ENCODE measurements at regions not wholly inside any gene's neighbourhood (a gene's known extent, or its start where the extent isn't known, plus 50 kb on each side); places are given as distances from the start of the nearest gene placed in this dataset.

DNA sequence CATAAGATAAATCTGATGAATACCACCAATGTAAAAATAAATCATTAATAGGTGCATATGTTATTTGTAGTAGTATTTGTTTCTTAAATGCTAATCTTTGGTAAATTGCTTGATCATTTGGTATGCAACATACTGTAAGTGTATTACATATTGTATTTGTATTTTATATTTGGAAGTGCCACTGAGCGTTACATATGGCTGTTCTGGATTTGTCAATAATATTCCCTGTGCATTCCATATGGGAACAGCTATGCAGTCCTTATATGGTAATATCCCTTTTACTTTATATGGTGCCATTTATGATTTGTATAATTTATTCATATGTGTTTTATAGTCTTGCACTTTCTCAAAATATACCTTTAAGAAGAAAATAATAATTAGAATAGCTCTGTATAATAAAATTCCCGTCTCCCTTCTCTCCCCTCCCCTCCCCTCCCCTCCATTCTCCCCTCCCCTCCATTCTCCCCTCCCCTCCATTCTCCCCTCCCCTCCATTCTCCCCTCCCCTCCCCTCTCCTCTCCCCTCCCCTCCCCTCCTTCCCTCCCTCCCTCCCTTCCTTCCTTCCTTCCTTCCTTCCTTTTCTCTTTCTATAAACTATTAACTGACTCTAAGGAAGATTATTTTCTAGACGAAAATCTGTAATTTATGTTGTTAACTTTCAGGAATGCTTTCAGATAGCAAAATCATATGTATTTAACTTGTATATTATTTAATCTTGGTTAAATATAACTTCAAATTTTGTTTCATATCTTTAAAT lies 241.4 kb downstream of the CSNK1G3 start:
- H3K4me3 ChIP-seq: no peak overlapping the region
- no peaks in the 10 kb centered on the region for H3K36me3 ChIP-seq
- no peaks in the 10 kb centered on the region for H3K27me3 ChIP-seq (replicated peaks in 1 of 7)
- intact Hi-C loops (cut with DNase I; ENCODE audit: low total_unique reads): no loop called here
- 65 to 83% (median 68%) methylated on average over 3 of the region's 3 CpGs for WGBS, 5 donors
- no peaks in the 10 kb centered on the region for H3K9me3 ChIP-seq
- H3K4me1 ChIP-seq: peaks cover 0 to 7% (median 0%) of the 10 kb centered on the region in 6 donors
- TF ChIP-seq POLR2AphosphoS5 (IDR thresholded peaks at IDR 0.05) (no peak), POLR2A (IDR thresholded peaks at IDR 0.05) (no peak)
- TF ChIP-seq, protein P1, sequence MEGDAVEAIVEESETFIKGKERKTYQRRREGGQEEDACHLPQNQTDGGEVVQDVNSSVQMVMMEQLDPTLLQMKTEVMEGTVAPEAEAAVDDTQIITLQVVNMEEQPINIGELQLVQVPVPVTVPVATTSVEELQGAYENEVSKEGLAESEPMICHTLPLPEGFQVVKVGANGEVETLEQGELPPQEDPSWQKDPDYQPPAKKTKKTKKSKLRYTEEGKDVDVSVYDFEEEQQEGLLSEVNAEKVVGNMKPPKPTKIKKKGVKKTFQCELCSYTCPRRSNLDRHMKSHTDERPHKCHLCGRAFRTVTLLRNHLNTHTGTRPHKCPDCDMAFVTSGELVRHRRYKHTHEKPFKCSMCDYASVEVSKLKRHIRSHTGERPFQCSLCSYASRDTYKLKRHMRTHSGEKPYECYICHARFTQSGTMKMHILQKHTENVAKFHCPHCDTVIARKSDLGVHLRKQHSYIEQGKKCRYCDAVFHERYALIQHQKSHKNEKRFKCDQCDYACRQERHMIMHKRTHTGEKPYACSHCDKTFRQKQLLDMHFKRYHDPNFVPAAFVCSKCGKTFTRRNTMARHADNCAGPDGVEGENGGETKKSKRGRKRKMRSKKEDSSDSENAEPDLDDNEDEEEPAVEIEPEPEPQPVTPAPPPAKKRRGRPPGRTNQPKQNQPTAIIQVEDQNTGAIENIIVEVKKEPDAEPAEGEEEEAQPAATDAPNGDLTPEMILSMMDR (IDR thresholded peaks at IDR 0.05 in 8 of 11, conservative IDR thresholded peaks at IDR 0.05 in 3 of 11): no peak
- H3K27ac ChIP-seq: no peak overlapping the region
- DNase-seq: no peak

DNA sequence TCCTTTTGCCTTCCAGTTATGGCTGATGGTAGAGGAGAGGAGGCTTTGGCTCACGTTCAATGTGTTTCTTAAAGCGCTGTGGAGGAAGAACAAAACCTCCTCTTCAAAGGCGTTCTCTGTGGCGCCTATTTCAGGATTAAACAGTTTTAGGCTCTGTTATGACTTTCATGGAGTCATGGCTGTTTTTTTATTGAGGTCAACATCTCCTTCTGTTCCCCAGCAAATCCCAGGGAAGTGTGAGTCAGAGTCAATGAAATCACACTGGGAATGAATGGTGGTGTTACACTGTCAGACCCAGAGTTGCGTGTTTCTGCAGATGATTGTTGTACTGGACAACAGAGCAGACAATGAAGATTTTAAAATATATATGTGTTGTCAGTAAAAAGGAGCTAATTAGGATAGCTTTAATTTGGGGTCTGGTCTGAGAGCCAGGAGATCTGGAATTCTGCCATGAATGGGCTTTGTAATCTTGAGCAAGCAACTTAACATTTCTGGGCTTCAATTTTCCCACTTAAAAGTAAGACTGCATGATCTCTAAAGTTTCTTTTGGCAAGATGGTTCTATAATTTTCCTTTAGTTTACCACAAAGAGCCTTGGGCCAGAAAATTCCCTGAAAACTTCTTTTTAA lies 240.7 kb downstream of the CSNK1G3 start:
- no peaks in the 10 kb centered on the region for H3K27me3 ChIP-seq (replicated peaks in 1 of 7)
- H3K4me1 ChIP-seq: peaks cover 0 to 7% (median 0%) of the 10 kb centered on the region in 6 donors
- intact Hi-C loops (cut with DNase I; ENCODE audit: low total_unique reads): no loop called here
- H3K9me3 ChIP-seq: no peaks in the 10 kb centered on the region
- H3K4me3 ChIP-seq: no peak overlapping the region
- no peaks in the 10 kb centered on the region for H3K36me3 ChIP-seq
- H3K27ac ChIP-seq: no peak overlapping the region
- WGBS, 5 donors: 82 to 88% (median 85%) methylated on average over 5 of the region's 5 CpGs
- no peak for DNase-seq
- TF ChIP-seq, protein P1 (IDR thresholded peaks at IDR 0.05 in 8 of 11, conservative IDR thresholded peaks at IDR 0.05 in 3 of 11): no peak
- TF ChIP-seq POLR2A (IDR thresholded peaks at IDR 0.05) (no peak), POLR2AphosphoS5 (IDR thresholded peaks at IDR 0.05) (no peak)

DNA sequence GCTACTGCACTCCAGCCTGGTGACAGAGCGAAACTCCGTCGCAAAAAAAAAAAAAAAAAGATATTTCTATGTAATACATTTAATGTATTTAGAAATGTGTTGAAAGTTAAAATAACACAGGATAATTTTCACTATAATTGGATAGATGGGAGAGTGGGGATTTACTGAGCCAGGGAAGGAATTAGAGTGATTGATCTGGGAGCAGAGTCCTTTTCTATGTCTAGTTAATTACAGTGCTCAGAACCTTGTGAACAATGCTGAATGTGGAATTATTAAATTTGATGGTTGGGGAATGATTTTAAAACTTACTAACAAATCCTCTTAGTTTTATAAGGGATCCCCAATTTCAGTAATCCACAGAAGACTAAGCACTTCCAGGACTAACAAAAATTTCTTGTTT lies 239.7 kb downstream of the CSNK1G3 start:
- TF ChIP-seq POLR2A (IDR thresholded peaks at IDR 0.05): no peak
- TF ChIP-seq, protein P1 (IDR thresholded peaks at IDR 0.05 in 8 of 11, conservative IDR thresholded peaks at IDR 0.05 in 3 of 11): no peak
- TF ChIP-seq POLR2AphosphoS5 (IDR thresholded peaks at IDR 0.05): no peak
- H3K4me3 ChIP-seq: no peak overlapping the region
- H3K36me3 ChIP-seq: no peaks in the 10 kb centered on the region
- H3K9me3 ChIP-seq: no peaks in the 10 kb centered on the region
- intact Hi-C loops (cut with DNase I; ENCODE audit: low total_unique reads): no loop called here
- no peak overlapping the region for H3K27ac ChIP-seq
- no peak for DNase-seq
- 92 to 100% (median 94%) methylated on average over 3 of the region's 3 CpGs for WGBS, 5 donors
- H3K4me1 ChIP-seq: peaks cover 0 to 7% (median 0%) of the 10 kb centered on the region in 6 donors
- no peaks in the 10 kb centered on the region for H3K27me3 ChIP-seq (replicated peaks in 1 of 7)

DNA sequence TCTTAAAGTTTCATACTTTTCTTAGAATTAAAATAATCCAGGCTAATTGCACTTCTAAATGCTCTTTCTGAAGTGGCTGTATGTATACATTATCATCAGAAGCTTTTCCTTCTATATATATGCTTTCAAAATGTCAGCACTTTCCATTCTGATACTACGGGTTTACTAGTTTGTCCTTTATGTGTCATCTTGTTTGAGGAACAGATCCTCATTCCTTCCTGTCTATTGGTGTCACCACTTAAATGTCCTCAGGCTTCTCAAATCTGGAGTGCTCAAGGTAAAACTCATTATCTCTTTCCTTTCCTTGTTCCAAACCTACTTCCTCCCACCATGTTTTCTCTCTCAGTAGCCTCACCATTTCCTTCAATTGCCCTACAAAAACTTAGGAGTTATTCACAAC lies 236.3 kb downstream of the CSNK1G3 start:
- Histone ChIP-seq H3K27me3 (replicated peaks in 1 of 7) (no peaks in the 10 kb centered on the region), H3K36me3 (no peaks in the 10 kb centered on the region), H3K27ac (no peak overlapping the region), H3K4me3 (no peak overlapping the region), H3K4me1 (peaks cover 0 to 7% (median 0%) of the 10 kb centered on the region in 6 donors), H3K9me3 (no peaks in the 10 kb centered on the region)
- intact Hi-C loops (cut with DNase I; ENCODE audit: low total_unique reads): no loop called here
- no peak for DNase-seq
- 69 to 78% (median 76%) methylated on average over 1 of the region's 1 CpG for WGBS, 5 donors
- TF ChIP-seq, protein P1 (IDR thresholded peaks at IDR 0.05 in 8 of 11, conservative IDR thresholded peaks at IDR 0.05 in 3 of 11): no peak
- TF ChIP-seq POLR2A (IDR thresholded peaks at IDR 0.05) (no peak), POLR2AphosphoS5 (IDR thresholded peaks at IDR 0.05) (no peak)

Measured in spleen (tissue), 11 donors.